NCI-H1048 (cell line): ENCODE measurements at regions not wholly inside any gene's neighbourhood (a gene's known extent, or its start where the extent isn't known, plus 50 kb on each side); places are given as distances from the start of the nearest gene placed in this dataset.
"Not testable (repeated sequence)": the region's sequence is repeated elsewhere in the genome, so short reads cannot be mapped to it uniquely, and the experiment has no call there.

ENCODE experiments used
- DNase-seq: peaks from one replicate; lab custom pipeline; 2025; lab: John Stamatoyannopoulos, UW

DNA sequence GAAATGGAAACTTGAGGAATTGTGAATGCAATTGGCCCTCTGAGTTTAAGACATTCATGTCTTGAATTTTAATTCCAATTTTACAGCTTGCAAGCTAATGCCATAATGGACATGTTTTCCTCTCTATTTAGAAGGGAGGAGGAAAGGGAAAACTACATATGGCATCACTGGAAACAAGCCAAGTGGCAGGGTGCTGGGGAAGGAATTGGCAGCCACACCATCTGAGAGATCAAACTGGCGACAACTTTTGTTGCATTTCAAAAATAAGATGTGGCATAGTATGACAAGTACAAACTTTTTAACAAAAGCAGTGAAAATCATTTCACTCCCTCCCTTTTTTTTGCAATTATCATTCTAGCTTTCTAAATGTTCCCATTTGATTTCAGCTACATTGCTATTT is 615.6 kb downstream of the CENPC start:
- no peak for DNase-seq

DNA sequence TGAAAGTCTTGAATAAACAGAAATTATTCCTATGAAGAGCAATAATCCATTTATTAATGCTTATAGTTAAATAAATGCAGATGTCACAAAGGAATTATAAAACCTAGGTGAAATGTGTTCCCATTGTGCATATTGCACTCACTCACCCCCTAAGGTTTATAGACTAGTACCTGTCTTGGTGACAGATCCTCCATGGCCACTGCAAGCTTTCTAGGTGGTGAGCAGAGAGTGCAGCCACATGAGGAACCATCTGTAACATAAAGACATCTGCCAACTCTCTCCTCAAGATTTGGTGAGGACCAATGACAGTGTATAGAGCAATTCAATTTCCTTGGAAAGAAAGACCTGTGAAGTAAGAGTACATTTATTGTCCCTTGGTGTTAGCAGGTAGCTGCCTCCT is 616.4 kb downstream of the CENPC start:
- not testable (repeated sequence) for DNase-seq

DNA sequence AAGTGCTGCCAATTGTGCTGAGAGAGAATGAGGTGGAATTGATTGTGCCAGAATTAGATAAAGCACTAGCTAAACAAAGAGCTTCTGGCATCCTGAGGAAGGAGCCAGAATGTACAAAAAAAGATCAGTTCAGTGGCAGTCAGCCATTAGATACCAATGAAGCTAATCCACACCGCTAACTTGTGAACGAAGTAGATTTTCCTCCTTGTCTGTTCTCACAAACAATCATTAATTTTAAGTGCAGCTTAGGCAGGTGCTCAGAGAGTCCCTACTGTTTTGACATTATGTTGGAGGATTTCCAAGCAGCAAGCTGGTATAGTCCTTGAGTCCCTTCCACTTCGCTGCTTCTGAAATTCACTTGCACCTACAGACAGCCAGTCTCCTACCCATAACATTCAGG is 617.4 kb downstream of the CENPC start:
- DNase-seq = no peak

DNA sequence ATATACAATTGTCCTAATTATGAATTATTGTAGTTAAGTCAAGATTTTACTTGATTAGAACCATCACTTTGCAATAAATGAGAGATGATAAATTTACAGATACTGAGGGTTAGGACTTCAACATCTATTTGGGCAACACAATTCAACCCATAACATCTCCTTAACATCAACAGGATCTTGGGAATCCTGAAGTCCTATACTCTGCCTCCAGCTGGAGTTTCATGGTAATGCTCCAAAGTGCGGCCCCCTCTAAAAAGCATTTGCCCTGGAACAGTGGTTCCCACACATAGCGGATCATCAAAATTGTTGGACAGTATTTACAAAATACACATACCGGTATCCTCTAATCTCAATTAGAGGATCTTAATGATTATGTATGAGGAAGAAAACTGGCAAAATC is 618.6 kb downstream of the CENPC start:
- no peak for DNase-seq

DNA sequence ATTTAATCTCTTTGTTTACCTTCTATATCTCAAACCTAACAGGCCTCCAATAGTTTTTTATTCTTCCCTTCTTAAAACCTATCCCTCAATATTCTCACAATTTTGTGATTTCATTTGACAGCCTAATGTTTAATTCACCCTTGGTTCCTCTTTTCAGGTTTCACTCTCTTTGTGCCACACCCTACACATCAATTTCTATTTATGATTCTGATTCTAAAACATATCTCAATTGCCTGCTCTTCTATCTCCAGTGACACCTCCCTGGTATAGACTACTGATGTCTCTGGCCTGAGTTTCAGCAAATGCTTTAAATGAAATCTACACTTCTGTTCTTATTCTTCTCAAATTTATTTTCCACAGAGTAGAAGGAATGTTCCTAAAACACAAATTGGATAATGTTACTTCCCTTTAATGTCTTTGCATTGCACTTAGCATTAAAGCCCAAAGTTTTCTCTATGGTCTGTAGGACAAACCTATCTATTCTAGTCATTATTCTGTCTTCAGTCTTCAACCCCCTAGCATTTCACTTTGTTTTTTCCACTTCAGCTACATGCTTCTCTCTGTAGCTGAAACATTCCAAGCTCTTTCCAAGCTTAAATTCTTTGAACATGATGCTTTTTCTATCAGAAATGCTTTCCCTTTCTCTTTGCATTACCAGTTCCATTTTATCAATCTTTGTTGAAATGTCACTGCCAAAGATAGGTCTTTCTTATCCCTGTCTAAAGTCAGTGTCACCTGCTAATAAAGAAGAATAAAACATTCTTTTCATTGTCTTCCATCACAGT is 622.0 kb downstream of the CENPC start:
- no peak for DNase-seq

DNA sequence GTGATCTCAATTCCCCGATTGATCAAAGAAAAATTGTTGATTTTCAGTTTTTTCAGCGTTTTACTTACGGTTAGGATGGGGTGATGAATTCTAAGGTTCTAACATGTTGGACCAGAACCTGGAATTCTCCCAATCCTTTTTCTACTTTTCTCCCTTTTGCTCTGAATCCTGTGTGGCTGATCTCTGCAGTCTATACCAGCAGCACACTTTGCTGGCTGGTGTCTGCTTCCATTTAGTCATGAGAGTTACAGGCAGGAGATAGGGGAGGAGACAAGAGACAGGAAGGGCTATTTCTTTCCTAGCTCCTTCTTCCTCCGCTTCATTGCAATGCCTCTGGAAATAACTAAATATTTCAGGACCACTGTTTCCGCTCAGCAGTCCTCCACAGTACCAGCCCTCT is 623.9 kb downstream of the CENPC start:
- DNase-seq = no peak

DNA sequence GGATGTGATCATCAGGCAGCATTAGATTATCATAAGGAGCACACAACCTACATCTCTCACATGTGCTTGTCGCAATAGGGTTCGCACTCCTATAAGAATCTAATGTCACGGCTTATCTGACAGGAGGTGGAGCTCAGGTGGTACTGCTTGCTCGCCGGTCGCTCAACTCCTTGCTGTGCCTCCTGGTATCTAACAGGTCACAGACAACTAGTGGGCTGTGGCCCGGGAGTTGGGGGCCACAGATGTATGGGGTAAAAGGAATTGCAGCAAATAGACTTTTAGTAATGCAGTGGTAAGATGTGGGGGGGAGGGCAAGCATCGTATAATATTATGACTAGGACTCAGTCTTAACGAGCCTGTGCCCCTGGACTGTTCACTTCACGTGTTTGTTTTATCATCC is 624.8 kb downstream of the CENPC start:
- no peak for DNase-seq

DNA sequence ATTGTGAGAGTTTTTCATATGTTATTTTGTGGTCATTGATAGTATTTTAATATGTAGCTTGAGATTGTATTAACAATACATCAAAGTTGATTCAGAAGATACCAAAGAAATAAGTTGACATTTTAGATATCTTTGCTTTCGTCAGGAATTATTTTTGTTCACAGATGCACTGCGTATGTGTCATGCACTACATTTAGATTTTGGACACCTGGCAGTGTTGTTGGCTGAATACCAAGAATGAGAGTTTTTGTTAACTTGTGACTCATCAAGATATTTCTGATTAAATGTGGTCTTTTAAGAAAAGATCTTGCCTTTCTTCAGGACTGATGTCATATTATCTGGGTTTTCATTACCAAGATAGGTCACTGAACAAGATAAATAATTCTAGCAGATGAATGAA is 633.4 kb downstream of the CENPC start:
- DNase-seq = no peak

DNA sequence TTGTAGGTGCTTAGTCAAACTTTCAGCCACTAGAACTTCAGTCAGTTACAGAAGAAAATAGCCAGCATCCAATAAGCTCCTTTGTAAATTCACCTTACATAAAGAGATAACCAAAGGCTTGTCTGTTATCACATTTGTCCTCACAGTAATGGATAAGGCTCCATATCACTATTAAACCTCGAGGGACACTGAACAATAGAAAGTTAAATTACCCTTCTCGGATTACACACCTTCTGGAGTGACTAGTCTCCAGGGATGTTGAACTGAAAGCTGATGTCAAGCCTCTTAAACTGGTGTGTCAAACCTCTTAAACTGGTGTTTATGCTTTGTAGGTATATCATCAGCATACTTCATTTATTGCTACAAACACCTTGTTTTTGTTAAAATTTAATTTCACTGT is 639.0 kb downstream of the CENPC start:
- no peak for DNase-seq

DNA sequence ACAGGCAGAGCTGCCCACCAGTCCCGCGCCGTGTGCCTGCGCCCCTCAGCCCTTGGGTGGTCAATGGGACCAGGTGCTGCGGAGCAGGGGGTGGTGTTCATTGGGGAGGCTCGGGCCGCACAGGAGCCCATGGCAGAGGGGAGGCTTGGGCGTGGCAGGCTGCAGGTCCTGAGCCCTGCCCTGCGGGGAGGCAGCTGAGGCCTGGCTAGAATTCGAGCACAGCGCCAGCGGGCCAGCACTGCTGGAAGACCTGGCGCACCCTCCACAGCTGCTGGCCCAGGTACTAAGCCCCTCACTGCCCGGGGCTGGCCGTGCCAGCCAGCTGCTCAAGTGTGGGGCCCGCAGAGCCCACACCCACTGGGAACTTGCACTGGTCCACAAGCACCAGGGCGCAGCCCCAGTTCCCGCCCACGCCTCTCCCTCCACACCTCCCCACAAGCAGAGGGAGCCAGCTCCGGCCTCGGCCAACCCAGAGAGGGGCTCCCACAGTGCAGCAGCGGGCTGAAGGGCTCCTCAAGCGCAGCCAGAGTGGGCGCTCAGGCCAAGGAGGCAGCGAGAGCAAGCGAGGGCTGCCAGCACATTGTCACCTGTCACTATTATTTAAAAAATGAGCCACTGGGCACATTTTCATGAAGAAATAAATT is 645.8 kb downstream of the CENPC start:
- no peak for DNase-seq

DNA sequence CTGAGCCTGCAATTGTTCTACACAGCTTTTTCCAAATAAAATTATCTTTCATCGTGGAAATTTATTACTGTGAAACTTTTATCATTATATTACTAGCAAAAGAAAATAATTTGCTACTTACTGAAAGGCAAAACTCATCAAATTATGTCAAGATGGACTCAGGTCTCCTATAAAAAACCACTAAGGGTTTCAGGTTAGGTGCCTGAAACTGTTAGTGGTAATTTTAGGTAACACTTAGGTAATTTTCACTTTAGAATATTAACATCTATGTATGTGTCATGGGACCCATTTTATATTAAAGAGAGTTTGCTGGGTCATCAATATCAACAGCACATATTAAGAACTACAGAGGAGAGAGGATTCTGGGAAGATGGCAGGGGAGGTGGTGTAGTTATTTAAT is 651.5 kb downstream of the CENPC start:
- no peak for DNase-seq

DNA sequence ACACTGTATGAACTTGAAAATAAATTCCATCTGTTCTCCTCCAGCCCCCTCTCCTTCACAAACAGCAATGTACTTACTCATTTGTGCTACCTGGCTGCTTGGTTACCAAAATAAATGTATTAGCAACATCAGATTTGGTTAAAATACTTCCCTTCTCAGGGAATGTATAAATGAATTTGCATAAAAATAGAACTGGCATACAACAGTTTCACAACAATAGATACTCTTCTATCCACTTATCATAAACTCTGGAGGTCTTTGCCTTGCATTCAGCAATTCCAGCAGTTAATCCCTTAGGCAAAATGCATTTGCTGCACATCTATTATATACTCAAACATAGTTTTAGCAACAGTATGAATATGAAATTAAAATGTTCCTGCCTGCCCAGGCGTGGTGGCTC is 658.2 kb downstream of the CENPC start:
- DNase-seq = no peak

DNA sequence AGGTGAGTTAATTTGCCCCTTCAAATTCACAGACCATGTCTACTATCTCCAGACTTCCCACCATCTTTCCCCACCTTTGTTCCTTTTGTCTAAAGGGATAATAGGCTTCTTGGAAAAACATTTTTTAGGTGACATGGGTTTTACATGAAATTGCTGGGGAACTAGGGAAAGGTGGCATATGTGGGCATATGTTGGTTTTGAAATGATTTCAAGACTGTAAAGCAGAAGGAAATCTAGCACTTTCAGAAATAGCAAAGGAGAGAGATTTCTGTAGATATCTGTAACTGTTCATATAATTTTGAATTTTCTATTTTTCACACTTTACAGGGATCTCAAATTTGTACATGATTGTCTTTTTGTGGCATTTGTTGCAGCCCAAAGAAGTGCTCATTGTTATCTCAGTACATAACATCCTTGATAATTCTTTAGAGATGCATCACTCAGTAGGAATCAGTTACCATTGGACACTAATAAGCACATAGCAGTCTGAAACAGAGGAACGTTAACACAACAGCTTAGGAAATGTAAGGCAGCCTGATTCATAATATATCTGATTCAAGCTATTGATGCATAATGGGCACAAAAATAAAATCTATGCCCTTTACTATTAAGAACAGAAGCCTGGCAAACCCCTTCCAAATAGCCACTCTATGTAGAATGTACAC is 659.7 kb downstream of the CENPC start:
- DNase-seq = no peak

DNA sequence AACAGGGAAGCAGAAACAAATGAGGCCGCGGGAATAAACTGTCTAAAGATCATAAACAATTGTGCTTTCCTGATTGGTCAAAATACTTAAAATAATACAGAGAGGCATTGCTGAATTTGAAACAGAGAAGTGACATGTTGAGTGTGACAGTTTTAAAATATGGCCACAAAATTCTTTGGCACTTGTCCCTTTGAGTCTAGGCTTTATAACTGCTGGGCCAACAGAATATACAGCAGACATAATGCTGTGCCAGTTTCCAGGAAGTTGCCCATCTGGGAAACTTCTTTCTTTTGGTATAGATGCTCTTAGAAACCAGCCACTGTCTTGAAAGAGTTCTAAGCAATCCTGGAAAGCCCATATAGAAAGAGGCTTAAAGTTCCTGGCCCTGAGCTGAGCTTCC is 668.4 kb downstream of the CENPC start:
- no peak for DNase-seq

DNA sequence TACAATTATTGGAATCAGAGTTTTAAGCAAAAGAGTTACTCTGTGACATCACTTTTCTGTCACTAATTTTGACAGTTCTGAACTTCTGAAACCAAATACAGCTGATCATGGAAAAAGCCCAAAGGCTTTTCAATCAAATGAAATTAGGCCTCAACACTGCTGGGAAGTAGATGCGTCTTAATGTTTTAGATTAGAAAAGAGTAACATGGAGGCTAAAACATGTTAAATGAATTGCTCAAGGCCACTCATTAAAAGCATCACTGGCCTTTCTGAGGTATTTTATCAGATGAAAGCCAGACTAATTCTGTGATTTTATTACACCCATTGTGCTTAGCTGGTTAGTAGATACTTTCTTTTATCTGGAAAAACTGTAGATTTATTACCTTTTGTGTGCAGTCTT is 672.6 kb downstream of the CENPC start:
- no peak for DNase-seq

DNA sequence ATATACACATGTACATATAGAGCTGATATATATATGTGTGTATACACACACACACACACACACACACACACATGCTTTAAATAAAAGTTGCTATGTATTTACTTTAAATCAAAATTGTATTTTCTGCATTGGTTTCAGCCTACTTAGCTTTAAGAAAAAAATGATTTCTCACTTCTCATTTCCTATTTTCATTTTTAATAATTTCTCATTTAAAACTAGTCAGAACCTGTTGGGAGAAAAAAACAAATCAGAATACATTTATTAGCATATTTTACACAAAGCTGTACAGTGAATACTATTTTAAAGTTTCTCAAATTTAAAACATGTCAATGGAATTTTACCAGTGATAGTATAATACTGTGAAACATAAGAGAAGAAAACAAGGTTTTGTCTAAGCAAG is 681.8 kb downstream of the CENPC start:
- DNase-seq = no peak

DNA sequence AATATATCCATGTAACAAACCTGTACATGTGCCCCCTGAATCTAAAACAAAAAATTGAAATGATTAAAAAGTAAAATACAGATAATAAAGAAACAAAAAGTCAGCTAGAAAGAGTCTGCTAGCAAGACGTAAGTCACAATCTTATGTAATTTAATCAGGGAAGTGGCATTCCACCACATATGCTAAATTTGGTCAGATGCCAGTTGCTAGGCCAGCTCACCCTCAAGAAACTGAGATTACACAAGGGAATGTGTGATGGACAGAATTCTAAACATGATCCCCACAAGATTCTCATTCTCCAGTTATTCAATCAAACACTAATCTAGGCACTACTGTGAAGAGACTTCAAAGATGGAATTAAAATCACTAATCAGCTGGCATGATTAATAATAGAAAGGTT is 689.3 kb downstream of the CENPC start:
- DNase-seq = no peak

DNA sequence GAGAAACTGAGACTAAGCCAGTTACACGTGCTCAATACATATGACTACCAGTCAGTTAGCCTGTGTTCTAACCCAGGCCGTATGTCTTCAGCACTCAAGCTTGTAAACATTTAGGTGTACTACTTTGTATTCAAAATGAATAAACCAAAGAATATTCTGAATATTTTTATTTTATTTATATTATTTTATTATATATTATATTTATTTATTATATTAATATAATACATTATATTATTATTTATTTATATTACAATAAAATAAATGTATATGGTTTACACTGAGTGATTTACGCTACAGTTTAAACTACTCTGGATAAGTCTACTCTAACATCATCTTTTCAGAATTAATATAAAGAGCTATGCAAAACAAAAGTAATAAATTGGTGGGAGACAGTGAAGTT is 691.5 kb downstream of the CENPC start:
- no peak for DNase-seq

DNA sequence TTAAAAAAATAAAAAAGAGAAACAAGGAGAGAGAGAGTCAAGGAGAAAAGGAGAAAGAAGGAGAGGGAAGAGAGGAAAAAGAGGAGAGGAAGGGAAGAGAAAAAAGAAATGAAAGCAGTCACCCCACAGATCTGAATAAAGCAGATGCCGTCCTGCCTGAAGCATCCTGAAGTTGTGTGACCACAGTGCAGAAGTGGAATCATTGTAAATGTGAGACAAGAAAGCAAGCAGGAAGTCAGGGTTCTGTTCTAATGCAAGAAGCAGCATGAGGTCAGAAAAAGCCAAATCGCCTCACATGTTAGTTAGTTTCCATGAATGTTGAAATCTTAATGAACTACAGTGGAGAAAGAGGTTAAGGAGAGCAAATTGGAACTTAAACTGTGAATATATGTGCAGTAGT is 692.5 kb downstream of the CENPC start:
- no peak for DNase-seq

DNA sequence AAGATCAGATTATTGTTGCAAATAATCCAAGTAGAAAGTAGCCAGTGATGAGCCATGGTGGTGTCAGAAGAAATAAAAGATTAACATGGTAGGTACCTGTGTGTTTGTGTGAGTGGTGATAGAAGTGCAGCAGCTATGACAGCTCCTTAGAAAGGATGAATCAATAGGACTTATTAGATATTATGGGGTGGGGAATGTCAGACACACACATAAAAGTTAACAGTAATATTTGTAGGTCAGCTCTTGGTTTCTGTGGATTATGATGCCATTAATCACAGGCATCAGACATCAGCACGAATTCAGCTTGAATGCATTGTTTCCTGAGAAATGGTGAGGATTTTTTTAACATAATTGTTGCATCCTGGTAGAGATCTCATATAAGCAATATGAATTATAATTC is 695.7 kb downstream of the CENPC start:
- no peak for DNase-seq

DNA sequence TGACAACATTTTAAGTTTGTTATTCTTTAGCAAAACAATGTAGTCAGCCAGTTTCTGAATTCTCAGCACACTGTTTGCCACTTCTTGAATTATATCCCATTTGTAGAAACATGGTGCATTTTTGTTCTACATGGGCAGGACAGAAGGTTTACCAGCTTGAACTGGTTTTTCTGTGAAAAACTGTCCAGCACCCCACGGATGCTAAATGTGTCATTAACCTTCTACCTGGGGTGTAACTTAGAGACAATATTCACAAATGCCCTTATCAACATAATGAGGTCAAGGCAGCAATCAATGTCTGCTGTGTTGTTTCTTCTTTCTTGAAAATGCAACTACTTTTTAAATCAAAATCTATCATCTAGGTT is 702.6 kb downstream of the CENPC start:
- DNase-seq = no peak

DNA sequence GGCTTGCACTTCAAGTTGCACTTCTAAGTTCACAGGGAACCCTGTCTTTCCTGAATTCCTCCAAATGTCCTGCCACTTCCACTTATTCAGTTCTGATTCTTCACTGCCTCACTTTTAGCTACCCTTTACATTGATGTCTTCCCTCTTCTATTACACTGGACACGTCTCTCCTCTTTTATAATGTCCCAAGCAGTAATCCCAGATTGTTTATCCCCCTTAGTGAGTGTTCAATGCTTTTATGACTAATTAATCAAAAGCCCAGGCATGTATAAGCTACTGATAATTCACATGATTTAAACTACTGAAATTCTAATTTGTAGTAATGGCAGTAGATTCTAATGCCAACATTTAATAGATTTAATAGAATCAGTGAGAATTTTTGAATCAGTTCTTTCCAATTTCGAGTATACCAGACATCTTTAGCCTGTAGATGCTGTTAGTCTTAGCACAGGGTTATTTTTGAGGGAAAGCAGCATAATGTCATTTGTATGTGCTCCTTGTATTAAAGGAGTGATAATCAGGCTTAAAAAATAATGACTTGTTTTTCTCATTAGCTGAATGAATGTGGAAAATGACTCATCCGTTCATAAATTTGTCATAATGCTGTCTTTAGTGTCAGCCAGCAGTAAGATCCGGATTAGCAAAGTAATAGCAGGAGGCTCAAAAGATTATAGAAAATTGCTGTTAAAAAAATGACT is 703.1 kb downstream of the CENPC start:
- DNase-seq = no peak

DNA sequence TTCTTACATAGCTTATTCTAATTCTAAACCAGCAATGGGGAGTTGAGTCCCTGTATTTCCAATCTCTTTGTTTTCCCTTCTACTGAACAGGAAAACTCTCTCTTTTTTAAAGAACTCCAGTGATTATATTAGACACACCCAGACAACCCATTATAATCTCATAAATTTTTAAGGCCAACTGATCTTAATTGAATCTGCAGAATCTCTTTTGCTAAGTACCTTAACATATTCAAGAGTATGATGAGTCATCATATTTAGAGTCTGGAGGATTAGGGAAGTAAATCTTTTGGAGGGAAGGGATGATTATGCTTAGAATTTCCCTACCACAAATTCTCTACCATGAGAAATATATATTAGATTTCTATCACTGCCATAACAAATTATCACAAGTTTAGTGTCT is 705.1 kb downstream of the CENPC start:
- no peak for DNase-seq
